Spleen (tissue), 11 donors: ENCODE measurements at regions not wholly inside any gene's neighbourhood (a gene's known extent, or its start where the extent isn't known, plus 50 kb on each side); places are given as distances from the start of the nearest gene placed in this dataset.

Experiments
- DNase-seq: peaks from one replicate; pipeline ENCODE4 v3.0.0-alpha.2; 2020
- H3K27ac ChIP-seq, 8 donors: fragments of 200-600 bp; sonication (generic) in 7 of 8; 1 replicate in 4 of 8; 2 replicates in 4 of 8; pipeline versions ENCODE4 v1.5.0 to v1.8.0; 2016 to 2021; ENCODE audit warnings: inconsistent platforms in 4 of 8, mild to moderate bottlenecking in 4 of 8, moderate library complexity in 1 of 8
- H3K27me3 ChIP-seq, 7 donors: fragments of 200-600 bp; sonication (generic) in 6 of 7; replicated peaks in 1 of 7; 1 replicate in 4 of 7; 2 replicates in 3 of 7; pipeline versions ENCODE4 v1.5.0 to v1.8.0; 2016 to 2021; ENCODE audit warnings: inconsistent platforms in 3 of 7, mild to moderate bottlenecking in 1 of 7
- H3K36me3 ChIP-seq, 6 donors: fragments of 200-600 bp; sonication (generic) in 5 of 6; 1 replicate in 4 of 6; 2 replicates in 2 of 6; pipeline versions ENCODE4 v1.5.0 to v1.8.0; 2016 to 2021; ENCODE audit warnings: inconsistent platforms in 2 of 6
- H3K4me1 ChIP-seq, 6 donors: fragments of 200-600 bp; sonication (generic) in 5 of 6; 1 replicate in 3 of 6; 2 replicates in 3 of 6; pipeline versions ENCODE4 v1.5.0 to v1.8.0; 2016 to 2021; ENCODE audit warnings: inconsistent platforms in 3 of 6
- H3K4me3 ChIP-seq, 8 donors: fragments of 200-600 bp; sonication (generic) in 7 of 8; 1 replicate in 4 of 8; 2 replicates in 4 of 8; pipeline versions ENCODE4 v1.5.0 to v1.8.0; 2016 to 2021; ENCODE audit warnings: inconsistent platforms in 4 of 8, mild to moderate bottlenecking in 4 of 8, moderate library complexity in 2 of 8
- H3K9me3 ChIP-seq, 8 donors: fragments of 200-600 bp; sonication (generic) in 7 of 8; 1 replicate in 4 of 8; 2 replicates in 4 of 8; pipeline versions ENCODE4 v1.5.0 to v1.8.0; 2016 to 2021; ENCODE audit warnings: inconsistent platforms in 4 of 8
- CTCF ChIP-seq, 11 experiments: fragments of 200-600 bp in 7 of 11; fragments of 450-650 bp in 4 of 11; sonication (generic) in 4 of 11; IDR thresholded peaks in 8 of 11; conservative IDR thresholded peaks in 3 of 11; 1 replicate in 7 of 11; 2 replicates in 4 of 11; pipeline versions ENCODE4 v1.4.0 to v1.8.0; 2016 to 2021; ENCODE audit warnings: antibody characterized with exemption in 11 of 11, inconsistent platforms in 4 of 11, mild to moderate bottlenecking in 1 of 11
- POLR2A ChIP-seq, 3 donors: fragments of 450-650 bp; IDR thresholded peaks; one replicate each; pipeline ENCODE4 v1.5.1; 2017; ENCODE audit warnings: antibody characterized with exemption in 3 of 3, mild to moderate bottlenecking in 1 of 3
- POLR2AphosphoS5 ChIP-seq, 3 donors: sonication (generic); formaldehyde crosslinking; IDR thresholded peaks; one replicate each; pipeline ENCODE4 v1.5.1; 2017; ENCODE audit warnings: antibody characterized with exemption in 3 of 3
- WGBS, 5 donors: extraction: QIAGEN DNeasy Blood & Tissue Kit in 3 of 5; methylation state at CpG; one replicate each; pipeline versions ENCODE4 v1.1.5 to v1.1.7; 2013 to 2018; 5-methylcytosine and 5-hydroxymethylcytosine counted together
- intact Hi-C: fragments of 100-400 bp; cut with DNase I; formaldehyde crosslinking; loops from one replicate; pipeline ENCODE4 v1.15.0; 2023; ENCODE audit warnings: low total_unique reads
- donor health status: healthy with polysubstance abuse.
- donor health status: DM: no; HTN: no; CAD: no; lungs with moderate emphysema.
- donor health status: DM: no; HTN: no; CAD: no.
- donor health status: Bipolar disorder and iron deficiency.
- donor health status: healthy.
- donor health status: DM: no; HTN: no; CAD: no.
- donor health status: DM: yes; HTN: yes; CAD: no.

DNA sequence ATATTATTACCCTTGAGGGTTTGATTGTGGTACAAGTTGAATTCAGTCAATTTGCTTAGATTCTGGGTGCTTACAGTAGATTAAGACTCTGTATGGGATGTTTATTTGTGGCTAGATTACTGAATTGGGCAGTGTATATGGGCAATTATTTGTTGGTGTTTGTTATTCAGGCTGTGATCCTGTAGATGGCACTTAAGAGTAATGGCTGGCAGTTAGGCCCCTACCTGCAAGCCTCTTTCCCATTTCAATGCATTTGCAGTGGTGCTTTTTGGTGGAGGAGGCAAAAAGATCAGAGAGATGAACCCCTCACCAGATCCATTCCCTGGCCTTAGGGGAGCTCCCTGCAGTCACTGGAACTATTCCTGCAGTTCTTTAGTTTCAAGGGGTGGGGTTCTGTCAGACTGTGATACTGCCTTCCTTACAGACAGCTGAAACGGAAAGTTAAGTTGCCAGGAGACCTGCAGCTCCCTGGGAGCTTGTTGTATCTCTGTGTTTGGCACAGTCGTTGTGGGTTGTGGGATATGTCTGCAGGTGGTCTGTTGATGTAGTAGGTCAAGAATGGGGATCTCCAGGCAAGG, 199.5 kb downstream of the AASDHPPT start:
- no peaks in the 10 kb centered on the region for H3K27me3 ChIP-seq
- WGBS, 5 donors = 44 to 48% (median 46%) methylated on average over 2 of the region's 2 CpGs
- no peak for TF ChIP-seq POLR2A (IDR thresholded peaks at IDR 0.05)
- TF ChIP-seq POLR2AphosphoS5 (IDR thresholded peaks at IDR 0.05) = no peak
- TF ChIP-seq CTCF (IDR thresholded peaks at IDR 0.05 in 8 of 11, conservative IDR thresholded peaks at IDR 0.05 in 3 of 11) = no peak
- no peak for DNase-seq
- H3K4me3 ChIP-seq = no peak overlapping the region
- peaks cover 0 to 12% (median 6%) of the 10 kb centered on the region in 8 donors for H3K9me3 ChIP-seq
- intact Hi-C loops = no loop called here
- no peaks in the 10 kb centered on the region for H3K36me3 ChIP-seq
- H3K4me1 ChIP-seq = no peaks in the 10 kb centered on the region
- no peak overlapping the region for H3K27ac ChIP-seq

GRCh38 chr11:106277484-106277883, 200.0 kb downstream of the AASDHPPT start:
- no peaks in the 10 kb centered on the region for H3K4me1 ChIP-seq
- intact Hi-C loops = no loop called here
- H3K36me3 ChIP-seq = no peaks in the 10 kb centered on the region
- DNase-seq = no peak
- H3K27ac ChIP-seq = no peak overlapping the region
- no peaks in the 10 kb centered on the region for H3K27me3 ChIP-seq
- no peak overlapping the region for H3K4me3 ChIP-seq
- TF ChIP-seq POLR2A (IDR thresholded peaks at IDR 0.05) = no peak
- TF ChIP-seq CTCF (IDR thresholded peaks at IDR 0.05 in 8 of 11, conservative IDR thresholded peaks at IDR 0.05 in 3 of 11) = no peak
- TF ChIP-seq POLR2AphosphoS5 (IDR thresholded peaks at IDR 0.05) = no peak
- peaks cover 0 to 12% (median 6%) of the 10 kb centered on the region in 8 donors for H3K9me3 ChIP-seq

DNA sequence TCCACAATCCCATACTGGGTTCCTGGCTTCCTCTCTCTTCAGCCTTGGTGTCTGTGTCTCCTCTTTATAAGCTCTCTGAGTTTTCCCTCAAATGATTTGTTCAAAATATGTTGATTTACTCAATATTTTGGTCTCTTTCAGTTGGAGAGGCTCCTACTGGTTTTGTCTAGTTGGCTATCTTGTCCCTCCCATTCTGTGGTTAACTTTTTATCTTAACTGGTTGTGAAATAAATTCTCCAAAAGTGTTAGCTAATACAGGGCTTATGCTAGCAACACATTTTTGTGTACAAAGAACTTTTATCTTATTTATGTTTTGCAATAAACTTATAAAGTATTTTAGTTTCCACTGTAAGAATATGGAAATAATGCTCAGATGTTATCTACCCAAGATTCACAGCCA, 200.9 kb downstream of the AASDHPPT start:
- peaks cover 0 to 9% (median 2%) of the 10 kb centered on the region in 8 donors for H3K9me3 ChIP-seq
- no peaks in the 10 kb centered on the region for H3K27me3 ChIP-seq
- H3K4me1 ChIP-seq = no peaks in the 10 kb centered on the region
- TF ChIP-seq CTCF (IDR thresholded peaks at IDR 0.05 in 8 of 11, conservative IDR thresholded peaks at IDR 0.05 in 3 of 11) = no peak
- no peak for TF ChIP-seq POLR2AphosphoS5 (IDR thresholded peaks at IDR 0.05)
- TF ChIP-seq POLR2A (IDR thresholded peaks at IDR 0.05) = no peak
- no peak for DNase-seq
- H3K27ac ChIP-seq = no peak overlapping the region
- no peak overlapping the region for H3K4me3 ChIP-seq
- intact Hi-C loops = no loop called here
- H3K36me3 ChIP-seq = no peaks in the 10 kb centered on the region

GRCh38 chr11:106280036-106280435, 202.6 kb downstream of the AASDHPPT start:
- intact Hi-C loops = no loop called here
- TF ChIP-seq POLR2A (IDR thresholded peaks at IDR 0.05) (no peak), POLR2AphosphoS5 (IDR thresholded peaks at IDR 0.05) (no peak), CTCF (IDR thresholded peaks at IDR 0.05 in 8 of 11, conservative IDR thresholded peaks at IDR 0.05 in 3 of 11) (no peak)
- Histone ChIP-seq H3K9me3 (no peaks in the 10 kb centered on the region), H3K27ac (no peak overlapping the region), H3K27me3 (no peaks in the 10 kb centered on the region), H3K4me1 (no peaks in the 10 kb centered on the region), H3K4me3 (no peak overlapping the region), H3K36me3 (no peaks in the 10 kb centered on the region)
- WGBS, 5 donors = 25 to 57% (median 38%) methylated on average over 1 of the region's 1 CpG
- no peak for DNase-seq
